ENCODE measurements at regions not wholly inside any gene's neighbourhood (a gene's known extent, or its start where the extent isn't known, plus 50 kb on each side); places are given as distances from the start of the nearest gene placed in this dataset.

GRCh38 chr5:87661784-87662566 lies 249.2 kb upstream of the CCNH start:
- H3K27ac Mint-ChIP-seq = no peak overlapping the region
- H3K4me1 Mint-ChIP-seq (ENCODE audit: unreplicated experiment) = no peaks in the 10 kb centered on the region
- TF ChIP-seq, protein P1, sequence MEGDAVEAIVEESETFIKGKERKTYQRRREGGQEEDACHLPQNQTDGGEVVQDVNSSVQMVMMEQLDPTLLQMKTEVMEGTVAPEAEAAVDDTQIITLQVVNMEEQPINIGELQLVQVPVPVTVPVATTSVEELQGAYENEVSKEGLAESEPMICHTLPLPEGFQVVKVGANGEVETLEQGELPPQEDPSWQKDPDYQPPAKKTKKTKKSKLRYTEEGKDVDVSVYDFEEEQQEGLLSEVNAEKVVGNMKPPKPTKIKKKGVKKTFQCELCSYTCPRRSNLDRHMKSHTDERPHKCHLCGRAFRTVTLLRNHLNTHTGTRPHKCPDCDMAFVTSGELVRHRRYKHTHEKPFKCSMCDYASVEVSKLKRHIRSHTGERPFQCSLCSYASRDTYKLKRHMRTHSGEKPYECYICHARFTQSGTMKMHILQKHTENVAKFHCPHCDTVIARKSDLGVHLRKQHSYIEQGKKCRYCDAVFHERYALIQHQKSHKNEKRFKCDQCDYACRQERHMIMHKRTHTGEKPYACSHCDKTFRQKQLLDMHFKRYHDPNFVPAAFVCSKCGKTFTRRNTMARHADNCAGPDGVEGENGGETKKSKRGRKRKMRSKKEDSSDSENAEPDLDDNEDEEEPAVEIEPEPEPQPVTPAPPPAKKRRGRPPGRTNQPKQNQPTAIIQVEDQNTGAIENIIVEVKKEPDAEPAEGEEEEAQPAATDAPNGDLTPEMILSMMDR (conservative IDR thresholded peaks at IDR 0.05) = no peak
- H3K9me3 Mint-ChIP-seq = no peaks in the 10 kb centered on the region
- no peak for DNase-seq (ENCODE audit: extremely low spot score, unreplicated experiment)
- H3K36me3 Mint-ChIP-seq = no peaks in the 10 kb centered on the region
- H3K27me3 Mint-ChIP-seq = no peaks in the 10 kb centered on the region
- no peak overlapping the region for H3K4me3 Mint-ChIP-seq

- H3K27me3 Mint-ChIP-seq = no peaks in the 10 kb centered on the region
- H3K9me3 Mint-ChIP-seq = no peaks in the 10 kb centered on the region
- H3K4me1 Mint-ChIP-seq (ENCODE audit: unreplicated experiment) = no peaks in the 10 kb centered on the region
- H3K36me3 Mint-ChIP-seq = no peaks in the 10 kb centered on the region
- DNase-seq (ENCODE audit: extremely low spot score, unreplicated experiment) = no peak
- TF ChIP-seq, protein P1 (conservative IDR thresholded peaks at IDR 0.05) = no peak
- H3K4me3 Mint-ChIP-seq = no peak overlapping the region
- no peak overlapping the region for H3K27ac Mint-ChIP-seq
These were observed 240.5 kb upstream of the CCNH start for GRCh38 chr5:87653242-87653641.

DNA sequence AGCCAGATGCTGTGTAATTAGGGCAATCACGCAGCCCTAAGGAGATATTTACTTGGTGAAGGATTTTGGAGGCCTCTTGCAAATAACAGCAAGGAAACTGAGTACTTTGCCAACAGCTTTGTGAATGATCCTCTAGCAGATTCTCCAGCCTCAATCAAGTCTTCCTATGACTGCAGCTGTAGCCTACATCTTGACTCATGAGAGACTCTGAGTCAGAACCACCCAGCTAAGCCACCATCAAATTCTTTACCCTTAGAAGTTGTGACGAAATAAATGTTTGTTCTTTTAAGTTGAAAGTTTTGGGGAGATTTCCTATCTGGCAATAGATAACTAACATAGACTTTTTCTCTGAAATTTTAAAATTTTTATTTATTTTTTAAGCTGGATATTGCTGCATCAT lies 237.6 kb upstream of the CCNH start:
- H3K9me3 Mint-ChIP-seq = no peaks in the 10 kb centered on the region
- TF ChIP-seq, protein P1 (conservative IDR thresholded peaks at IDR 0.05) = no peak
- no peaks in the 10 kb centered on the region for H3K4me1 Mint-ChIP-seq (ENCODE audit: unreplicated experiment)
- H3K27me3 Mint-ChIP-seq = no peaks in the 10 kb centered on the region
- H3K4me3 Mint-ChIP-seq = no peak overlapping the region
- no peak overlapping the region for H3K27ac Mint-ChIP-seq
- DNase-seq (ENCODE audit: extremely low spot score, unreplicated experiment) = no peak
- H3K36me3 Mint-ChIP-seq = no peaks in the 10 kb centered on the region

DNA sequence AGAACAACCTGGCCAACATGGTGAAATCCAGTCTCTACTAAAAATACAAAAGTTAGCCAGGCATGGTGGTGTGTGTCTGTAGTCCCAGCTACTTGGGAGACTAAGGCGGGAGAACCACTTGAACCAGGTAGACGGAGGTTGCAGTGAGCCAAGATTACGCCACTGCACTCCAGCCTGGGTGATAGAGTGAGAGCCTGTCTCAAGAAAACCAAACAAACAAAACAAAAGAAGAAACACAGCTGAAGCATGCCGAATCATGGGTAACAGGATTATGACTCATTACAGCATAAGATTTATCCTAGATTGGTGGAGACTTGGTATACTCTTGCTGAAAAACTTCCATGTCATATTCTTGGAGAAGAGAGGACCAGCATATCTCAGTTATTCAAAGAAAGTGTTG lies 236.7 kb upstream of the CCNH start:
- DNase-seq (ENCODE audit: extremely low spot score, unreplicated experiment) = no peak
- H3K27me3 Mint-ChIP-seq = no peaks in the 10 kb centered on the region
- H3K36me3 Mint-ChIP-seq = no peaks in the 10 kb centered on the region
- H3K27ac Mint-ChIP-seq = no peak overlapping the region
- H3K4me3 Mint-ChIP-seq = no peak overlapping the region
- no peaks in the 10 kb centered on the region for H3K9me3 Mint-ChIP-seq
- no peaks in the 10 kb centered on the region for H3K4me1 Mint-ChIP-seq (ENCODE audit: unreplicated experiment)
- TF ChIP-seq, protein P1 (conservative IDR thresholded peaks at IDR 0.05) = no peak

GRCh38 chr5:87645224-87645623 lies 232.5 kb upstream of the CCNH start:
- no peaks in the 10 kb centered on the region for H3K27me3 Mint-ChIP-seq
- no peak for DNase-seq (ENCODE audit: extremely low spot score, unreplicated experiment)
- no peaks in the 10 kb centered on the region for H3K9me3 Mint-ChIP-seq
- H3K4me3 Mint-ChIP-seq = no peak overlapping the region
- H3K27ac Mint-ChIP-seq = no peak overlapping the region
- no peaks in the 10 kb centered on the region for H3K4me1 Mint-ChIP-seq (ENCODE audit: unreplicated experiment)
- H3K36me3 Mint-ChIP-seq = no peaks in the 10 kb centered on the region
- TF ChIP-seq, protein P1 (conservative IDR thresholded peaks at IDR 0.05) = no peak

Data from type B pancreatic cell (in vitro differentiated cells).